DMS79 (cell line): ENCODE measurements at regions not wholly inside any gene's neighbourhood (a gene's known extent, or its start where the extent isn't known, plus 50 kb on each side); places are given as distances from the start of the nearest gene placed in this dataset.
"Not testable (repeated sequence)": the region's sequence is repeated elsewhere in the genome, so short reads cannot be mapped to it uniquely, and the experiment has no call there.

Source experiments
- DNase-seq: peaks from one replicate; lab custom pipeline; 2025; lab: John Stamatoyannopoulos, UW

- DNase-seq: no peak
These were observed 215.3 kb upstream of the RND3 start for GRCh38 chr2:150702791-150703190.

DNA sequence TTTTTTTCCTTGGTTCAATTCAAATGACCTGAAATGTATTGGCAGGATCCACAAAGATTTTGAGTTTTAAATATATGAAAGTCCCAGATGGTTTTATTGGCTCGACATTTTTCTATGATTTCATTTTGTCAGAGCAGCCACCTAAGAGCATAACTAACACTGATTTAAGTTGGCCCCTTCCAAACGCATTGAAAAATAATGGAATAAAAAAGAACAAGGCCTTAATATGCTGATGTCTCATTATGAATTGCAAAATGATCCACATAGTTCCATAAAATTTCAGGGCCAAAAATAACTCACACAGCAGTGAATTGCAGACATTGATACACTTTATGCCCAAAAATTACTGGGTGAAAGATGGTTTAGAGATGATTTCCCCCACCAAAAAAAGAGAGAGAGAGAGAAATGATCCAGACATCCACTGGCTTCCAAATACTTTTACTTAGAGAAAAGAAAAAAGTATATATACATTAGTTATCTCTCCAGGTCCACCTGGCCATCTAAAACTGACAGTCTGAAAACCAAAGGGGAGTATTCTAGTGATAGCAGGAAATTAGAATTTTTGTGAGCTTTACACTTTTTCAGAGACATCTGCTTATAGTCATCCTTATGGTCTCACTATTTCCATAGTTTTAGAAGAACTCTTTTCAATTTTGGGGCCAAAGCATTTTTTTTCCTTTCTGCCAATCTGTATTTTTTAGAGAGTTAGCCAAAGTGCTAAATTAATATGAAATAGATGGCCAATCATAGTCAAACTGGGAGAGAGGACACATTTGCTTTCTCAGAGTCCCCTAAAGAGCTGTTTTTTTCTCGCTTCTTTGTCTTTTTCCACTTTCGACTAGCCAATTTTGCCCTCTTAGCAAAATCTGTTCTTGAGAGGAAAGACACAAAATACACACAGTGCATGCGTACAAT, 213.5 kb upstream of the RND3 start:
- no peak for DNase-seq

DNA sequence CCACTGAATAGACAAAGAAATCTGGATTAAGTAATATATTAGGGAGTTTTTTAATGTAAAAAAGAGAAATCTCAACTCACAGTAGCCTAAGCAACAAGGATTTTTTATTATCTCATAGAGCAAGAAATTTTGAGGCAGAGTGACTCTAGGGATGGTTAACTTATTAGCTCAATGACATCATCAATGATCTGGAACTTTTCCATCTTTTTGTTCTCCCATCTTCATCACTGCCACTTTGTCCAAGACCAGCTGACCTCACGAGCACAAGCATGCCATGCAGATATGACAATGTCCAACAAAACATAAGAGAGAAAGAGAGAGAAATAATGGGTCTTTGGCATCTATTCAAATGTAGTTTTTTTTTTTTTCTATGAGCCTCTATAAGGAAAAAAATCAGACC, 211.8 kb upstream of the RND3 start:
- no peak for DNase-seq

DNA sequence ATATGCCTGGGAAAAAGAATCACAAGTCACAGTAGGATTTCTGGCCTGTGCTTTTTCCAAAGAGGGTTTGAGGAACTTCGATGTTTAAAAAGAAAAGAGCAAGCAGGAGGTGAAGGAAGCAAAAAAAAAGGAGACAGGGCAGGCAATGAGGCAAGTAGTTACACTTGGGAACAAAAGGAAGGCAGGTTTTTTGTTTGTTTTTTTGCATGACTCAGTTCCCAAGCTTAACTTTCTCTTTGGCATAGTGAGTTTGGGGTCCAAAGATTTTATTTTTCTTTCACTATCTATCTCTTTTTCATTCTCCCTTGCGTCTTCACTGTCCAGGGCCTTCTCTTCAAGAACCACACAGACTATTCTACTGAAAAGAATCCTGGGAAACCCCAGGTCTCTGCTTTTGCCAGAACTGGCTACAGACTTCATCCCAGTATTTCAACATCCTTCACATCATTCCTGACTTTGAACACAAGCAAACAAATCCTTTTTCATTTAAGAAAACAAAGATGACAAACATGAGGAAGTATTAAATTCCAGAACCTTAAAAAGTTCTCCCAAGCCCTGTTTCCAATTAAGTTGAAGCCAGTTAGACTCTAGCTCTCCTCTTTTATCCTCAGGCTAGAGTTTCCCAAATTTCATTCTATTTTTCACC, 210.7 kb upstream of the RND3 start:
- DNase-seq: no peak

DNA sequence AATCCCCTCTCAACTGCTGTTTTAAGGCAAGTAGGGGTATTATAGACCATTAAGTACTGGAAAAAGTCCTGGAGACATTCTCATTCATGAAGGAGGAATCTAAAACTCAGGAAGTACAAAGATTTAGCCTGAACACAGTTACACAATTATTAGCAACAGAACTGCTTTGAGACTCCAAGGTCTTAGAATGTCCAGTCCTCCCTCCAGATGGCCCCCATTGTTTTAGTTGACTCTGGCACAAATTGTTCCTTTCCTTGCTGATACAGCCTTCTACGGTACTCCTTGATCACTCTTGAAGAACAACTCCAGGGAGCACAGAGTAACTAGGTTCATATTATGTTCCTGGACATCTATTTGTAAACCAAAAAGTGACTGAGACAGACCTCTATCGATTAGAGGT, 210.1 kb upstream of the RND3 start:
- DNase-seq: no peak

GRCh38 chr2:150695451-150696135, 208.1 kb upstream of the RND3 start:
- DNase-seq: no peak

- DNase-seq: no peak
These were observed 206.1 kb upstream of the RND3 start for GRCh38 chr2:150693556-150693955.

- DNase-seq: no peak
These were observed 203.4 kb upstream of the RND3 start for GRCh38 chr2:150690870-150691269.

DNA sequence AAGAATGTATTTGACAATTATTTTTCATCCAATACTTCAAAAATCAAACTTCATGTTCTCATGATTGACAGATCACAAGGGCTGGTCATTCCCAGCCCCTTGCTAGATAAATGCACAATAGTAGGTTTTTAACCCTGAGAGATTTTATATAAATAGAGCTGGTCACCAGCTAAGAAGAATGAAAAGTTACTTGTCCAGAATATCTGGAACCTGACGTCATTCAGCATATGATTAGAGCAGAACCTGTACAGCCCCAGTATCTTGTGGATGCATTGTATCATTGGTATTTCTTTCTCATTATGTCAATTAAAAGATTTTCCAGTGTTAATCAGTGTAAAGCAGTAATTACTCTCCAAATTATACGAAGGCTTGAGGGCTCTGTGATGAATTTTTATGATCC, 202.8 kb upstream of the RND3 start:
- DNase-seq: no peak

GRCh38 chr2:150689590-150689989, 202.1 kb upstream of the RND3 start:
- DNase-seq: no peak

- DNase-seq: no peak
These were observed 200.5 kb upstream of the RND3 start for GRCh38 chr2:150688016-150688415.

DNA sequence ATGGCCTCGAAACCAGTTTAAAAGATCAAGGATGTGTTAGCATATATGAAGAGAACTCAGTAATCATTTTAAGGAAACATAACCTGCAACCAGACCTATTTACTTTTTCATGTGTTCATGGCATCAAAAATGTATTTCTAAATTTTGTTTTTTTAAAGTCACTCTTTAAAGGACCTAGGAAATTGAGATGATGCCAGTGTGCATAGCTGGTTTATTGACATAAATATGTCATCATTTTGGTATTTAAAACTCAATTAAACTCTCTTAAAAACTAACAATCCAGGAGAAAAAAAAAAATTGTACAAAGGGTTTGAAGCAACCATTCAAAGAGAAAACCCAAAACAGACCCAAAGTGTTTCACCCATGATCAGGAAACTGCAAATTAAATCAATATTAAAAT, 198.9 kb upstream of the RND3 start:
- DNase-seq: no peak

GRCh38 chr2:150681120-150681804, 193.8 kb upstream of the RND3 start:
- no peak for DNase-seq

DNA sequence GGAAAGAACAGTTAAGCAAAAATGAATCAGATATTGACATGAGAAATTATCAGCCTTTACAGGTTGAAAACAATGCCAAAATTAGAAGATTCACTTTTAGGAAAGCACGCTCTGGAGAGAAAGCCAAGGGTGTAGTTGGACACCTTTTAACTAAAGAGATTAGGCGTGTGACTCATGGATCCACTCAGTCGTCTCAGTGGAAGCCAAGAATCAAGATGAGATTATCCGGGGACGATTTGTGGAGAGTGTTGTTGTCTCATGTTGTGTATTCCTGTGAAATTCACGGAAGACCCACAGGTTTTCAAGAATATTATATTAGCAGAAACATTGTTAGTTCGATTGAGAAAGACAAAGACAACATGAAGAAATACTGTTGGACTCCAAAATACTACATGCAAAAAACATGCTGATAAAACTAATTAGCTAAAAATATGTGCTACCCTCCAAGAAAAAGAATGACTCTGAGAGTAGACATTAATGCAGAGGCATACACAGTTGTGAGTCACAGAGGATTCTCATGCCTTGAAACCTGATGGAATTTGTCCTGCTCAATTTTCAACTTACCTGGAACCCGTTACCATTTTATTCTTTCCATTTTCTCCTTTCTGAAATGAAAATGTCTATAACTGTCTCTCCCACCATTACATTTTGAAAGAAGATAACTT, 192.1 kb upstream of the RND3 start:
- no peak for DNase-seq

DNA sequence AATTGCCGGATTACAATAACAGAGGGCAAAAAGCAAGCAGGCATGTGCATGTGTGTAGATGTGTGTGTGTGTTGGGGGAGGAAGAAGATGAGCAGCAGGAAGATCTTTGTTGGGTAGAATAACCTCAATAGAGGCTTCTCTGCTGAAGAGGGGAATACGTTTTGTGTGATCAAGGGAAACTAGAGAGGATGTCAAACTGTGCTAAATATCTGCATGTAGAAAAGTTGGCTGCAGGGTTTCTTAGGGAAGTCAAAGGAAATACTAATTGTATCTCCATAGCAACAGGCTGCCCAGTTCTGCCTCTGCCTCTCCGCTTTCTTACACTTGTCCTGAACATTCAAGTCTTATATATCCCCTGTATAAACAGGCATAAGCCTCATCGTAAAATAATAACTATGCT, 190.1 kb upstream of the RND3 start:
- no peak for DNase-seq

DNA sequence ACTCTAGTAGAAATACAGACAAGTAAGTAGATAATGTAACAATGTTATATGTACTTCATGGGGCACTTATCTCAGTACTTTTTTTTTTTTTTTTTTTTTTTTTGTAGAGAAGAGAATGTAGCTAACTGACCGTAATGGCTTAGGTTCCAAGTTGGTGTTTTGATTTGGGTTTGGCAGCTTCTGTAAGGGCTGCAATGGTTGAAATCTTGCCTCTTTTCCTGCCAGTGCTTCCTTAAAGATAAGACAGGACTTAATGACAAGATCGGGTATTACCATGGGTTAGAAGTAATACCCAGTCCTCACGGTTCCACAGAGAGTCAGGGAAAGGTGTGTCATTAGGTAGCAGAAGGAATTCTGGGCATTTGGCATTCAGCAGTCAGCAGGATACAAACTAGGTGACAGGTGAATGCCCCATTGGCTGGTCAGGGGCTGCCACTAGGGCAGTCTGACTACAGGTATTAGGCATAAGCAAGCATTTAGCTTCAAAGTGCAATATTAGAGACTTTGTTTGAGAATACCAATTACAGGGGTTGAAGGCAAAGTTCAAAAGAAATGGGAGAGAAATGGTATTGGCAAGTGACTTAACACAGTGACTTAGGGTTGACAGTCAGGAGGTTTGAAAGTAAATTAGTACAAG, 189.4 kb upstream of the RND3 start:
- DNase-seq: no peak

GRCh38 chr2:150675807-150676206, 188.3 kb upstream of the RND3 start:
- DNase-seq: no peak

- no peak for DNase-seq
These were observed 186.8 kb upstream of the RND3 start for GRCh38 chr2:150674283-150674682.

GRCh38 chr2:150672311-150672710, 184.8 kb upstream of the RND3 start:
- no peak for DNase-seq

- DNase-seq: no peak
These were observed 182.0 kb upstream of the RND3 start for GRCh38 chr2:150669492-150669891.

- DNase-seq: not testable (repeated sequence)
These were observed 179.6 kb upstream of the RND3 start for GRCh38 chr2:150667039-150667438.
